Superior temporal gyrus (tissue), 1 donor: ENCODE measurements at regions not wholly inside any gene's neighbourhood (a gene's known extent, or its start where the extent isn't known, plus 50 kb on each side); places are given as distances from the start of the nearest gene placed in this dataset.
"Not testable (repeated sequence)": the region's sequence is repeated elsewhere in the genome, so short reads cannot be mapped to it uniquely, and the experiment has no call there.

ENCODE experiments used
- DNase-seq: peaks from one replicate; pipeline ENCODE4 v3.0.0-alpha.2; 2016; ENCODE audit errors: extremely low spot score

DNA sequence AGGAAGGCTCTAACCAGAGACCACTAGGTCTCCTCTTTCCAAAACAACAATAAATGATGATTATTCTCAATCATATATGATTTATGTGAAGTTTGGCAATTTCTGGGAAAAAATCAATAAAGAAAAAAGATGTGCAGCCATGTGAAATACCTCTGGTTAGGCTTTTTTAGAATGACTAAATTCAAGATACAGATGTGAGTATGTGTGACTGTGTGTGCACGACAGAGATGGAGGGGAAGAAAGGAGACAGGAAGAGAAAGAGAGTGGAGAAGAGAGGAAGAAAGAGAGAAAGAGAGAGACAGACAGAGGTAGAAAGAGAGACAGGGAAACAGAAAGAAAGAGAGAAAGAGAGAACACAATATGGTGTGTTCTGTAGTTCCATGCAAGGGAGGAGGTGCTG is 558.6 kb upstream of the CDH5 start:
- no peak for DNase-seq

GRCh38 chr16:65805704-65806103 is 560.8 kb upstream of the CDH5 start:
- not testable (repeated sequence) for DNase-seq

DNA sequence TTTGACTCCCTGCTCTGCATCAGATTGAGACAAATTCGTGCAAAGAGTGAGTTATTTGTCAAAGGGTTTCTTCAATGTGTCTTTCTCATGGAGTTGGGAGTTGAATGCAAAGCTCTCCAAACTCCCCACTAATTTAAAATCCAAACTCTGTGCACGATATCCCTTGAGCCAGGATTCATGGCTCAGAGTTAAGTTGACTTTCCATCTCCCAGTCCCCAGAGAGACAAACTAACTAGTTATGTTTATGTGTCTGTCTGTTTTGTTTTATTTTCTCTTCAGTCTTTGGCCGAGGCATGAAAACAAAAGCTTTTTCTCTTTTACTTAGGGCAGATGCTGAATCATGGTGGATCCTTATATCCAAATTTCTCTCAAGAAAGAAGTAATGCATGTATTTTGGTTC is 570.0 kb upstream of the CDH5 start:
- DNase-seq, result no peak

- no peak for DNase-seq
Observed at GRCh38 chr16:65794973-65795372, 571.5 kb upstream of the CDH5 start.

GRCh38 chr16:65793781-65794180 is 572.7 kb upstream of the CDH5 start:
- no peak for DNase-seq

DNA sequence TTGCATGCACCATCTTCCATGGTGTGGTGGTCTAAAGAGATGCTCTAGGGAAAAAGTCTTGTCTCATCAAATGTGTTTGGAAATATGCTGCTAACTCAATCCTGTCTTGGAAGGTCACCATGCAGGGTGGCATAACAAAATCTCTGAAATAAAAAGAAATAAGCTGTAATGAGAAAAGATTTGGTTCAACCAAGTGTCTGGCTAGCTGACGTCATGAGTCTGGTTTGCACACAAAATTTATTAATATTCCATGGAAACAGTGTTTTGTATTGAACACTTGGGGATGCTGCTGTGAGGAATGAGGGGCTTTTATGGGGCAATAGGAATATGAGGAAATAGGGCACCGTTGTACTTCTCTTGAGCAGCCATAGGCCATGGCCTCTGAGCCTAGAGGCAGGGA is 575.7 kb upstream of the CDH5 start:
- no peak for DNase-seq

GRCh38 chr16:65789161-65789945 is 577.1 kb upstream of the CDH5 start:
- no peak for DNase-seq

- no peak for DNase-seq
Observed at GRCh38 chr16:65788434-65789140, 577.9 kb upstream of the CDH5 start.

GRCh38 chr16:65787921-65788320 is 578.6 kb upstream of the CDH5 start:
- DNase-seq, result no peak

DNA sequence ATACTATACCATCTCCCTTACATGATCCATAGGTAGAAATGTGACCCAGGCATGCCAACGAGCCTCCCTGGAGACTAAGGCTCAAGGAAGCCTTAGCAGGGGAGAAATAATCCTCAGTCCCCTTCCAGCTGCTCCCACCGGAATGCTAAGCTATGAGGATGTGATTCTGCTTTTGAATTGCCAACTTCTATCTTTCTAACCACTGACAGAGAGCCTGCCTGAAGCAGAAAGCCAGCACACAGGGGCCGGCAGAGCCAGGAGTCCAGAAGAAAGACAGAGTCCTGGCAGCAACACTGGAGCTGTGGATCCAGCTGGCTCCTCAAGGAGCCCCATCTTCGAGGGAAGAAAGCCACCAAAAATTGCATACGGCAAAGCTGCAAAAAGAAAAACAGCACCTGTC is 579.6 kb upstream of the CDH5 start:
- DNase-seq, result no peak

- no peak for DNase-seq
Observed at GRCh38 chr16:65783709-65784474, 582.6 kb upstream of the CDH5 start.

GRCh38 chr16:65782611-65783600 is 583.6 kb upstream of the CDH5 start:
- no peak for DNase-seq

DNA sequence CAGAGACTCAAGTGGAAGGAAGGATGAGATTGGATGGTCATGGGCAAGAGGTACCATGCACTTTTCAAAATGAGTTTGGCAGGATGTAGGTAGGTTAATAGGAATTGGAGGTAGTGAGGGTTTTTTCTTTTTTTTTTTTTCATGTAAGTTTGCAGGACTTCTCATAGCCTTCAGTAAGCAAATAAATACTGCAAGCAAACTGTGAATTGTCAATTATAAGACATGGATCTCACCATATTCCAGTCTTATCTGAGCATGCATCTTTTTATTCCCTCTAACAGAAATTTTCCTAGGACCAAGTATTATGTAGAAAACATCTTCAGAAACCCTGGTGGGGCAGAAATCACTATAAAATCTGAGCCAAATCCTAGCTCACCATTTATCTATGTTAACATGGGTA is 584.6 kb upstream of the CDH5 start:
- DNase-seq, result no peak

DNA sequence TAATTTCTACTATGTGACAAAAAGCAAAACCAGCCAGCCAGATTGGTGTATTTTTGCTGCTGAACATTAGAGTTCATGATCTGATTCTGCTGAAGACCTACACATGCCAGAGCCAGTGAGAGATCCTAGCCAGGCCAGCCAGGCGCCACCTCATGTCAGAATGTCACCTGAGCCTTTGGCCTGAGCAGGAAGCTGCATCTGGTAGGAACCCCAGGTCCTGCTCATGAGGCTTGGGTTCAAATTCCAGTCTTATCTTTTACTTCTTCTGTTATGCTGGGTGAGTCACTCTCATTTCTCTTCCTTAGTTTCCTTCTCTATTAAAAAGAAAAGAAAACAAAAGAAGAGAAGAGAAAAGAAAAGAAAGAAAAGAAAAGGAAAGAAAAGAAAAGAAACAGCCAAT is 585.1 kb upstream of the CDH5 start:
- no peak for DNase-seq

GRCh38 chr16:65779201-65779600 is 587.3 kb upstream of the CDH5 start:
- no peak for DNase-seq

DNA sequence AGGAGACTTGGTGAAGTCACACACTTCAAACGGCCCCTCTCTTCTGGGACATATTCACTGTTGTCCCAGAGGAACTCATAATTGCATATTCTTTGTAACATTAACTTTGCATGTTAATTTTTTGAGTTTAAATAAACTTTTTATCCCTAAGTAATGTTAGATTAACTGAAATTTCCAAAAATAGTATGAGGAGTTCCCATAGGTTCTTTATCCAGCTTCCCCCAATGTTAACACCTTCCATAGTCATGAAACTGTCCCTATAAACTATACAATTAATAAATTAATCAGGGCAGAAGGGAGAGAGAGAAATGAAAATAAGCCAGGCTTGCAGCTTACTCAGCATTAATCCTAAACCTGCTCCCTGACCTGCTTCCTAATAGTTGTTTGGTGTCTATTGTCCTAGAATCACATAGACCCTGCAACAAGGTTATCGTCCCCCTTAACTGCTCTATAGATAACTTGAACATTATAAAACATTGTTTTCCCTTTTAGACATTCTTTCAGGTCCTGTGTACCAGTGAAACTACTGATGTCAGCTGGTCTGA is 589.8 kb upstream of the CDH5 start:
- DNase-seq, result no peak

GRCh38 chr16:65775829-65776228 is 590.7 kb upstream of the CDH5 start:
- DNase-seq, result no peak

DNA sequence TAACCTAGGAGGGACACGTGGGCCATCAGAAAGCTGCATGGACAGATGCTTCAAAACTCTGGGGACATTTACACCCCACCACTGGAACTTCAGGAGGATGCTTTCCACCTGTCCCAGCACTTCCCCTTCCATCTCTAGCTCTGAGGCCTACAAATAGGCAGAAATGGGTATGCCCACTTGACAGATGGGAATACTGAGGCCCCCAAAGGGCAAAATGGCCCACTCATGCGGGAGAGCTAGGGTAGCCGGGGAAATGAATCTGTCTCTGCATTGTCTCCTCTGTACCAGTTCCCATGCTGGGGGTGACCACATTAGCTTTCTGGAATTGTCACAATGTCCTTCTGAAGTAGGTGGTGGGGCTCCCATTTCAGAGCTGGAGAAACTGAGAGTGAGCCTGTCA is 592.1 kb upstream of the CDH5 start:
- no peak for DNase-seq

GRCh38 chr16:65773301-65773874 is 593.1 kb upstream of the CDH5 start:
- DNase-seq, result no peak

- no peak for DNase-seq
Observed at GRCh38 chr16:65772134-65772732, 594.3 kb upstream of the CDH5 start.
